ENCODE measurements at regions not wholly inside any gene's neighbourhood (a gene's known extent, or its start where the extent isn't known, plus 50 kb on each side); places are given as distances from the start of the nearest gene placed in this dataset.

DNA sequence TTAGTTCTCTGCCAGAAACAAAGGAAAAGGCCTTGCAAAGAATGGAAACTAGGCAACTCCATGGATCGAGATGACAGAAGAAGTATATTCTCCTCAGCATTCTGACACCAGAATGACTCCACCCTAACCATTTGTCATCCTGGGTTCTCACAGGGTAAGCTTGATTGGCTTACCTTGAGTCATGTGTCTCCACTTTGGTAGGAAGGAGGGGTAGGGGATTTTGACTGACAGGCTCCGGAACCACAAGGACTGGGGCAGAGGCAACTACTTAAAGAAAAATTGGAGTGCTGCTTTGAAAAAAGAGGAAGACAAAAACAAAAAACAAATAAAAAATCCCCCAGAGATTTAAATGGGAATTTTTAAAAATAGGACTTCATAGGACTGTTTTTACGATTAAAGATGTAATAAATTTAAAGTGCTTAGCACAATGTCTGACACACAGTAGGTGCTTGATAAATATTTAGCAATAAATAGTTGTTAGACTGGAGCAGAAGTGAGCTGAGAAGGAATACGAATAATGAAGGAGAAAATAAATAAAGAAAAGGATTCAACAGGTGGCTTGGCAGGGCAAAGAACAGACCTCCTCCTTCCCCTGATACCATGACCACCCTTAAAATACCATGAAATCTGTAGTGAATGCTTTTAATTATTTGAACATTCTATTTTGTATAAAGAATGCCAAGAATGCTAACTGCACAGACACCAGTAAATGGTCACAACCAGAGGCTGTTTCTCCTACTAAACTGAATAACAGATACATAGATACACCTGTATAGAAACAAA, 230.2 kb downstream of the CDCA7 start:
- no peak for DNase-seq
- Histone ChIP-seq H3K4me2 (ENCODE audit: low read depth, low read length) (no peak overlapping the region), H3K9ac (ENCODE audit: low read length) (no peak overlapping the region), H3K4me3 (ENCODE audit: low read length) (no peak overlapping the region), H3K9me3 (replicated peaks; ENCODE audit: insufficient read depth, low read length) (no peaks in the 10 kb centered on the region), H3K4me1 (ENCODE audit: low read length) (no peaks in the 10 kb centered on the region), H3K79me2 (ENCODE audit: low read length) (no peaks in the 10 kb centered on the region), H3K27me3 (replicated peaks; ENCODE audit: insufficient read depth, low read length) (no peaks in the 10 kb centered on the region), H3K9me2 (replicated peaks; ENCODE audit: insufficient read depth, low read length) (no peaks in the 10 kb centered on the region), H4K20me1 (ENCODE audit: insufficient read depth, low read length) (no peaks in the 10 kb centered on the region), H2AFZ (ENCODE audit: low read length) (no peak overlapping the region), H3K36me3 (replicated peaks; ENCODE audit: insufficient read depth, low read length) (no peaks in the 10 kb centered on the region), H3F3A (ENCODE audit: insufficient read depth, low read length) (no peaks in the 10 kb centered on the region), H3K27ac (ENCODE audit: low read length) (no peak overlapping the region)
- TF ChIP-seq EZH2 (optimal IDR thresholded peaks at IDR 0.05; ENCODE audit: low read depth, low read length): no peak
- no peak for TF ChIP-seq CTCF (IDR thresholded peaks at IDR 0.05; ENCODE audit: low read length)
- no peak for TF ChIP-seq EZH2phosphoT487 (IDR thresholded peaks at IDR 0.05; ENCODE audit: low read length)

DNA sequence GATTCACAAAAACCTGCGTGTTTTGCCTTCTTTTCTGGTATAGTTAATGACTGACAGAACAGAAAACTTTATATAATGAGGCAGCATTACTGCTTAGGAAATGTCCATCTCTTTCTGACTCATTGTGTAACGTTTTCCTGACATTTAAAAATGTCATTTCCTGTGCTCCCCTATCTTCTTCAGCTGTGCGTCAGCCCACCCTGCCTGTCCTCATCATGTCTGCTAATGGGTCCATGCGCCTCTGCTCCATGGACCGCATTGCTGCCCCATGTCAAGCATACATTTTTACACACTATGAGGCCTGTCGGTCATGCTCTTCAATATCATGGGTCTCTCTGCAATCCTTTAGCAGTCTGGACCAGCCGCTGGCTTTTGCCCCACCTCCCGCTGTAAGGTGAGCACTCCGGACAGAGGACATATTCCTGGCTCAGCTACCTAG, 234.3 kb downstream of the CDCA7 start:
- H3K9me3 ChIP-seq (replicated peaks; ENCODE audit: insufficient read depth, low read length): no peaks in the 10 kb centered on the region
- H3K4me2 ChIP-seq (ENCODE audit: low read depth, low read length): no peak overlapping the region
- H4K20me1 ChIP-seq (ENCODE audit: insufficient read depth, low read length): no peaks in the 10 kb centered on the region
- H3K9me2 ChIP-seq (replicated peaks; ENCODE audit: insufficient read depth, low read length): no peaks in the 10 kb centered on the region
- no peaks in the 10 kb centered on the region for H3K79me2 ChIP-seq (ENCODE audit: low read length)
- no peaks in the 10 kb centered on the region for H3K27me3 ChIP-seq (replicated peaks; ENCODE audit: insufficient read depth, low read length)
- no peaks in the 10 kb centered on the region for H3K4me1 ChIP-seq (ENCODE audit: low read length)
- no peaks in the 10 kb centered on the region for H3F3A ChIP-seq (ENCODE audit: insufficient read depth, low read length)
- no peak for DNase-seq
- H2AFZ ChIP-seq (ENCODE audit: low read length): no peak overlapping the region
- no peaks in the 10 kb centered on the region for H3K36me3 ChIP-seq (replicated peaks; ENCODE audit: insufficient read depth, low read length)
- H3K9ac ChIP-seq (ENCODE audit: low read length): no peak overlapping the region
- TF ChIP-seq EZH2 (optimal IDR thresholded peaks at IDR 0.05; ENCODE audit: low read depth, low read length) (no peak), CTCF (IDR thresholded peaks at IDR 0.05; ENCODE audit: low read length) (no peak), EZH2phosphoT487 (IDR thresholded peaks at IDR 0.05; ENCODE audit: low read length) (no peak)
- no peak overlapping the region for H3K27ac ChIP-seq (ENCODE audit: low read length)
- H3K4me3 ChIP-seq (ENCODE audit: low read length): no peak overlapping the region

- no peak overlapping the region for H3K4me2 ChIP-seq (ENCODE audit: low read depth, low read length)
- no peaks in the 10 kb centered on the region for H4K20me1 ChIP-seq (ENCODE audit: insufficient read depth, low read length)
- no peaks in the 10 kb centered on the region for H3K79me2 ChIP-seq (ENCODE audit: low read length)
- no peak for DNase-seq
- no peak overlapping the region for H3K27ac ChIP-seq (ENCODE audit: low read length)
- no peaks in the 10 kb centered on the region for H3F3A ChIP-seq (ENCODE audit: insufficient read depth, low read length)
- no peaks in the 10 kb centered on the region for H3K27me3 ChIP-seq (replicated peaks; ENCODE audit: insufficient read depth, low read length)
- no peak overlapping the region for H3K4me3 ChIP-seq (ENCODE audit: low read length)
- H3K36me3 ChIP-seq (replicated peaks; ENCODE audit: insufficient read depth, low read length): no peaks in the 10 kb centered on the region
- no peak for TF ChIP-seq EZH2phosphoT487 (IDR thresholded peaks at IDR 0.05; ENCODE audit: low read length)
- TF ChIP-seq CTCF (IDR thresholded peaks at IDR 0.05; ENCODE audit: low read length): no peak
- TF ChIP-seq EZH2 (optimal IDR thresholded peaks at IDR 0.05; ENCODE audit: low read depth, low read length): no peak
- no peak overlapping the region for H2AFZ ChIP-seq (ENCODE audit: low read length)
- no peak overlapping the region for H3K9ac ChIP-seq (ENCODE audit: low read length)
- no peaks in the 10 kb centered on the region for H3K9me3 ChIP-seq (replicated peaks; ENCODE audit: insufficient read depth, low read length)
- H3K4me1 ChIP-seq (ENCODE audit: low read length): no peaks in the 10 kb centered on the region
- H3K9me2 ChIP-seq (replicated peaks; ENCODE audit: insufficient read depth, low read length): no peaks in the 10 kb centered on the region
Observed at GRCh38 chr2:173589604-173590275, 235.1 kb downstream of the CDCA7 start.
